ENCODE measurements at regions not wholly inside any gene's neighbourhood (a gene's known extent, or its start where the extent isn't known, plus 50 kb on each side); places are given as distances from the start of the nearest gene placed in this dataset.

DNA sequence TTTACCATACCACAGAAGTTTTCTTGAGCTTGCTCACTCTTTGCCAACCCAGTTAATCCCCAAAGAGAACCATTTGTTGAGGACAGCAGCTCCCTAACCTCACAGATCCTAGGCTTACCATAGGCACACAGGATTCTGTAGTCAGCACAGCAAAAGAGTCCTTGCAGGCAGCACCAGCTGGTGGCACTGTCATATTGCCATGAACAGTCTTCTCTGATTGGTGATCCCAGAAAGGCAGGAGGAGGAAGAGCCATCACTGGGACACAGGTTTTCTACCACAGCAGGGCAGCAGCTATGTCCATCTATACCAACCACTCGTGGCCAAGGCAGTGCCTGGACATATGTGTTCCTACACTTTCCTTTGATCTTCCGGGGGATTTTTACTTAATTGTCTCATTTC is 297.1 kb upstream of the CD180 start:
- H3K9me3 ChIP-seq (ENCODE audit: low read depth), result no peaks in the 10 kb centered on the region
- Mint-ChIP-seq H3K27ac (no peak overlapping the region), H3K4me3 (no peak overlapping the region), H3K36me3 (no peaks in the 10 kb centered on the region), H3K9me3 (no peaks in the 10 kb centered on the region), H3K27me3 (ENCODE audit: insufficient read depth, low read depth) (no peaks in the 10 kb centered on the region), H3K4me1 (peaks cover 10% of the 10 kb centered on the region)
- DNase-seq (ENCODE audit: low spot score), result peak; percentile 54
- H3K9ac ChIP-seq, result no peak overlapping the region
- no peaks in the 10 kb centered on the region for H3K27me3 ChIP-seq
- H3K27ac ChIP-seq, result no peak overlapping the region
- H3K4me3 ChIP-seq, result no peak overlapping the region
- TF ChIP-seq EZH2phosphoT487 (IDR thresholded peaks at IDR 0.05), result no peak
- TF ChIP-seq EZH2 (IDR thresholded peaks at IDR 0.05), result no peak
- TF ChIP-seq, protein P1, sequence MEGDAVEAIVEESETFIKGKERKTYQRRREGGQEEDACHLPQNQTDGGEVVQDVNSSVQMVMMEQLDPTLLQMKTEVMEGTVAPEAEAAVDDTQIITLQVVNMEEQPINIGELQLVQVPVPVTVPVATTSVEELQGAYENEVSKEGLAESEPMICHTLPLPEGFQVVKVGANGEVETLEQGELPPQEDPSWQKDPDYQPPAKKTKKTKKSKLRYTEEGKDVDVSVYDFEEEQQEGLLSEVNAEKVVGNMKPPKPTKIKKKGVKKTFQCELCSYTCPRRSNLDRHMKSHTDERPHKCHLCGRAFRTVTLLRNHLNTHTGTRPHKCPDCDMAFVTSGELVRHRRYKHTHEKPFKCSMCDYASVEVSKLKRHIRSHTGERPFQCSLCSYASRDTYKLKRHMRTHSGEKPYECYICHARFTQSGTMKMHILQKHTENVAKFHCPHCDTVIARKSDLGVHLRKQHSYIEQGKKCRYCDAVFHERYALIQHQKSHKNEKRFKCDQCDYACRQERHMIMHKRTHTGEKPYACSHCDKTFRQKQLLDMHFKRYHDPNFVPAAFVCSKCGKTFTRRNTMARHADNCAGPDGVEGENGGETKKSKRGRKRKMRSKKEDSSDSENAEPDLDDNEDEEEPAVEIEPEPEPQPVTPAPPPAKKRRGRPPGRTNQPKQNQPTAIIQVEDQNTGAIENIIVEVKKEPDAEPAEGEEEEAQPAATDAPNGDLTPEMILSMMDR (IDR thresholded peaks at IDR 0.05), result peak; percentile 57
- no peaks in the 10 kb centered on the region for H3F3A ChIP-seq (ENCODE audit: low read depth)
- no peaks in the 10 kb centered on the region for H3K79me2 ChIP-seq (ENCODE audit: low read depth)
- H4K20me1 ChIP-seq (ENCODE audit: low read depth), result no peaks in the 10 kb centered on the region
- H3K36me3 ChIP-seq, result no peaks in the 10 kb centered on the region
- no peak overlapping the region for H3K4me2 ChIP-seq
- H3K4me1 ChIP-seq, result no peaks in the 10 kb centered on the region
- no peak overlapping the region for H2AFZ ChIP-seq (replicated peaks)

DNA sequence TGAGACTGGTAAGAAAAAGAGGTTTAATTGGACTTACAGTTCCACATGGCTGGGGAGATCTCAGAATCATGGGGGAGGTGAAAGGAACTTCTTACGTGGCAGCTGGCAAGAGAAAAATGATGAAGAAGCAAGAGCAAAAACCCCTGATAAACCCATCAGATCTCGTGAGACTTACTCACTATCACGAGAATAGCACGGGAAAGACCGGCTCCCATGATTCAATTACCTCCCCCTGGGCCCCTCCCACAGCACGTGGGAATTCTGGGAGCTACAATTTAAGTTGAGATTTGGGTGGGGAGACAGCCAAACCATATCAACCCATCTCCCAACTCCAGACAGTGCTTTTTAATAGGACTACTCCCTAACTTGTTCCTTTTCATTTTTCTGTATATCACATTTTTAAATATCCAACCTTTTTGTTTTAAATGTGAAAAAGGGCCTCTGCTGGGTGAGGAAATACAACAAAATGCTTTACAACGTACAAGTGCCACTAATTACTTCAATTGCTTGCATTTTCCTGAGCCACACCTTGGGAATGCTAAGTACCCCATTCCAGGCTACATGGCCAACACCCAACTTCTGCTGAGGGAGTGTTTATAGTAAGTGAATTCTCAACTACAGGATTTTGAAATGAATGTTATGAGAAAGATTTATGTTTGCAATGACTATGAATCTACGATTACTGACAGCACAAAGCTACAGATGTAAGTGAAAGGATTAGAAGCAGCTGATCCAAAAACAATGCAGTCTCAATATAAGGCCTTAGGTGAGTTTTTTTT is 294.1 kb upstream of the CD180 start:
- TF ChIP-seq EZH2 (IDR thresholded peaks at IDR 0.05), result no peak
- no peak for TF ChIP-seq EZH2phosphoT487 (IDR thresholded peaks at IDR 0.05)
- TF ChIP-seq, protein P1 (IDR thresholded peaks at IDR 0.05), result no peak
- Histone ChIP-seq H3K9ac (no peak overlapping the region), H3K4me2 (no peak overlapping the region), H3K9me3 (ENCODE audit: low read depth) (no peaks in the 10 kb centered on the region), H3K27ac (no peak overlapping the region), H2AFZ (replicated peaks) (no peak overlapping the region), H3K36me3 (no peaks in the 10 kb centered on the region), H3F3A (ENCODE audit: low read depth) (no peaks in the 10 kb centered on the region), H3K4me1 (no peaks in the 10 kb centered on the region), H3K79me2 (ENCODE audit: low read depth) (no peaks in the 10 kb centered on the region), H4K20me1 (ENCODE audit: low read depth) (no peaks in the 10 kb centered on the region), H3K27me3 (no peaks in the 10 kb centered on the region), H3K4me3 (no peak overlapping the region)
- Mint-ChIP-seq H3K4me3 (no peak overlapping the region), H3K9me3 (peaks cover 6% of the 10 kb centered on the region), H3K4me1 (peaks cover 12% of the 10 kb centered on the region), H3K27me3 (ENCODE audit: insufficient read depth, low read depth) (no peaks in the 10 kb centered on the region), H3K36me3 (peaks cover 2% of the 10 kb centered on the region), H3K27ac (no peak overlapping the region)
- DNase-seq (ENCODE audit: low spot score), result no peak

DNA sequence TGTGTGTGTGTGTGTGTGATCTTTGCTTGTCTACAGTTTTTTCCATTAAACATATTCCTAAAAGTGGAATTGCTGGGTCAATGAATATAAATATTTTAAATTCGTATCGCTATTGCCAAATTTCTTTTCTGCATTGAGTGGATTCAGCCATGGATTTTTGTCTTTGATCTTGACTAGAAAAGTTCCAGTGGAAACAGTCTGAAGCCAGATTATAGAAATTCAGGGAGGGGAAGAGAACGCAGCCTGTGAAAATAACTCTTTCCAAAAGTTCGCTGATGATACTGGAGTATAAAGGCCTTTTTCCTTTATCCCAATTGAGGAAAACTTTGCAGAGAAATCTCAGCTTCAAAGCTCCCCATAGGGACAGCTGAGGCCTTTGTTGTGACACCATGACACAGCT is 292.3 kb upstream of the CD180 start:
- Histone ChIP-seq H3K36me3 (no peaks in the 10 kb centered on the region), H3F3A (ENCODE audit: low read depth) (no peaks in the 10 kb centered on the region), H3K9ac (no peak overlapping the region), H3K4me3 (no peak overlapping the region), H3K4me2 (no peak overlapping the region), H4K20me1 (ENCODE audit: low read depth) (no peaks in the 10 kb centered on the region), H3K79me2 (ENCODE audit: low read depth) (no peaks in the 10 kb centered on the region), H3K27ac (no peak overlapping the region), H2AFZ (replicated peaks) (no peak overlapping the region), H3K4me1 (no peaks in the 10 kb centered on the region), H3K9me3 (ENCODE audit: low read depth) (no peaks in the 10 kb centered on the region), H3K27me3 (no peaks in the 10 kb centered on the region)
- H3K27me3 Mint-ChIP-seq (ENCODE audit: insufficient read depth, low read depth), result no peaks in the 10 kb centered on the region
- DNase-seq (ENCODE audit: low spot score), result no peak
- H3K4me3 Mint-ChIP-seq, result no peak overlapping the region
- TF ChIP-seq EZH2 (IDR thresholded peaks at IDR 0.05), result no peak
- TF ChIP-seq EZH2phosphoT487 (IDR thresholded peaks at IDR 0.05), result no peak
- TF ChIP-seq, protein P1 (IDR thresholded peaks at IDR 0.05), result no peak
- no peak overlapping the region for H3K27ac Mint-ChIP-seq
- H3K36me3 Mint-ChIP-seq, result peaks cover 2% of the 10 kb centered on the region
- peaks cover 11% of the 10 kb centered on the region for H3K9me3 Mint-ChIP-seq
- peaks cover 11% of the 10 kb centered on the region for H3K4me1 Mint-ChIP-seq

Measured in neural progenitor cell (in vitro differentiated cells).